Esophagus muscularis mucosa (tissue), 4 donors: ENCODE measurements at regions not wholly inside any gene's neighbourhood (a gene's known extent, or its start where the extent isn't known, plus 50 kb on each side); places are given as distances from the start of the nearest gene placed in this dataset.
A peak's percentile ranks its signal among the peaks of the same experiment; 100 is the strongest.

ENCODE experiments used
- DNase-seq: peaks from one replicate; pipeline ENCODE4 v3.0.0-alpha.2; 2017; ENCODE audit errors: extremely low spot score
- H3K27ac ChIP-seq, 4 donors: fragments of 200-600 bp; sonication (generic); replicated peaks in 1 of 4; 1 replicate in 3 of 4; 2 replicates in 1 of 4; pipeline ENCODE4 v1.5.1; 2016 to 2019; ENCODE audit warnings: mild to moderate bottlenecking in 1 of 4
- H3K27me3 ChIP-seq, 4 donors: fragments of 200-600 bp; sonication (generic); one replicate each; pipeline versions ENCODE4 v1.5.1 to v1.6.0; 2016 to 2019
- H3K36me3 ChIP-seq, 4 donors: fragments of 200-600 bp; sonication (generic); one replicate each; pipeline ENCODE4 v1.5.1; 2016 to 2019
- H3K4me1 ChIP-seq, 4 donors: fragments of 200-600 bp; sonication (generic); one replicate each; pipeline ENCODE4 v1.5.1; 2016 to 2019
- H3K4me3 ChIP-seq, 4 donors: fragments of 200-600 bp; sonication (generic); 1 replicate in 2 of 4; 2 replicates in 2 of 4; pipeline ENCODE4 v1.5.1; 2016 to 2019; ENCODE audit warnings: mild to moderate bottlenecking in 4 of 4, moderate library complexity in 1 of 4
- H3K9me3 ChIP-seq, 4 donors: fragments of 200-600 bp; sonication (generic); 1 replicate in 3 of 4; 2 replicates in 1 of 4; pipeline ENCODE4 v1.5.1; 2016 to 2019
- EP300 ChIP-seq: sonication (generic); formaldehyde crosslinking; IDR thresholded peaks from one replicate; pipeline ENCODE4 v1.6.1; 2017; ENCODE audit warnings: antibody characterized with exemption
- POLR2A ChIP-seq: fragments of 450-650 bp; IDR thresholded peaks from one replicate; pipeline ENCODE4 v1.6.1; 2017; ENCODE audit warnings: antibody characterized with exemption, moderate library complexity, mild to moderate bottlenecking, low read depth
- POLR2AphosphoS5 ChIP-seq, 2 donors: sonication (generic); formaldehyde crosslinking; IDR thresholded peaks; one replicate each; pipeline ENCODE4 v1.6.1; 2017; ENCODE audit warnings: antibody characterized with exemption in 2 of 2
- WGBS: methylation state at CpG from one replicate; pipeline ENCODE4 v1.1.5; 2018; 5-methylcytosine and 5-hydroxymethylcytosine counted together
- intact Hi-C: fragments of 100-400 bp; cut with DNase I; formaldehyde crosslinking; loops from one replicate; pipeline ENCODE4 v1.15.1; 2023
- TF ChIP-seq, protein P1 (sequence below), 3 experiments: fragments of 200-600 bp in 2 of 3; fragments of 450-650 bp in 1 of 3; sonication (generic) in 2 of 3; IDR thresholded peaks; one replicate each; pipeline ENCODE4 v1.5.1; 2017 to 2019; ENCODE audit warnings: antibody characterized with exemption in 3 of 3, mild to moderate bottlenecking in 2 of 3, moderate library complexity in 1 of 3

- no peaks in the 10 kb centered on the region for H3K4me1 ChIP-seq
- no peak overlapping the region for H3K4me3 ChIP-seq
- DNase-seq = peak; percentile 60
- TF ChIP-seq POLR2AphosphoS5 (IDR thresholded peaks at IDR 0.05) (no peak), EP300 (no peak), POLR2A (no peak)
- TF ChIP-seq, protein P1, sequence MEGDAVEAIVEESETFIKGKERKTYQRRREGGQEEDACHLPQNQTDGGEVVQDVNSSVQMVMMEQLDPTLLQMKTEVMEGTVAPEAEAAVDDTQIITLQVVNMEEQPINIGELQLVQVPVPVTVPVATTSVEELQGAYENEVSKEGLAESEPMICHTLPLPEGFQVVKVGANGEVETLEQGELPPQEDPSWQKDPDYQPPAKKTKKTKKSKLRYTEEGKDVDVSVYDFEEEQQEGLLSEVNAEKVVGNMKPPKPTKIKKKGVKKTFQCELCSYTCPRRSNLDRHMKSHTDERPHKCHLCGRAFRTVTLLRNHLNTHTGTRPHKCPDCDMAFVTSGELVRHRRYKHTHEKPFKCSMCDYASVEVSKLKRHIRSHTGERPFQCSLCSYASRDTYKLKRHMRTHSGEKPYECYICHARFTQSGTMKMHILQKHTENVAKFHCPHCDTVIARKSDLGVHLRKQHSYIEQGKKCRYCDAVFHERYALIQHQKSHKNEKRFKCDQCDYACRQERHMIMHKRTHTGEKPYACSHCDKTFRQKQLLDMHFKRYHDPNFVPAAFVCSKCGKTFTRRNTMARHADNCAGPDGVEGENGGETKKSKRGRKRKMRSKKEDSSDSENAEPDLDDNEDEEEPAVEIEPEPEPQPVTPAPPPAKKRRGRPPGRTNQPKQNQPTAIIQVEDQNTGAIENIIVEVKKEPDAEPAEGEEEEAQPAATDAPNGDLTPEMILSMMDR (IDR thresholded peaks at IDR 0.05) = no peak
- H3K27me3 ChIP-seq = peaks cover 0 to 57% (median 4%) of the 10 kb centered on the region in 4 donors
- no peaks in the 10 kb centered on the region for H3K36me3 ChIP-seq
- H3K9me3 ChIP-seq = peaks cover 0 to 11% (median 7%) of the 10 kb centered on the region in 4 donors
- intact Hi-C loops = no loop called here
- 52% methylated on average over 5 of the region's 5 CpGs for WGBS
- no peak overlapping the region for H3K27ac ChIP-seq
Measured at GRCh38 chr1:50343323-50343722, 79.9 kb downstream of the DMRTA2 start.

GRCh38 chr1:50342525-50342924 lies 80.7 kb downstream of the DMRTA2 start:
- Histone ChIP-seq H3K4me1 (no peaks in the 10 kb centered on the region), H3K27ac (no peak overlapping the region), H3K4me3 (no peak overlapping the region), H3K36me3 (no peaks in the 10 kb centered on the region), H3K27me3 (peaks cover 0 to 54% (median 4%) of the 10 kb centered on the region in 4 donors), H3K9me3 (peaks cover 0 to 11% (median 7%) of the 10 kb centered on the region in 4 donors)
- TF ChIP-seq, protein P1 (IDR thresholded peaks at IDR 0.05) = no peak
- TF ChIP-seq EP300 = no peak
- no peak for TF ChIP-seq POLR2AphosphoS5 (IDR thresholded peaks at IDR 0.05)
- TF ChIP-seq POLR2A = no peak
- DNase-seq = no peak
- intact Hi-C loops = no loop called here

GRCh38 chr1:50335036-50335435 lies 88.2 kb downstream of the DMRTA2 start:
- Histone ChIP-seq H3K4me3 (no peak overlapping the region), H3K27ac (no peak overlapping the region), H3K36me3 (no peaks in the 10 kb centered on the region), H3K27me3 (peaks cover 0 to 28% (median 0%) of the 10 kb centered on the region in 4 donors), H3K9me3 (no peaks in the 10 kb centered on the region), H3K4me1 (peaks cover 13 to 15% (median 14%) of the 10 kb centered on the region in 4 donors)
- WGBS = 78% methylated on average over 2 of the region's 5 CpGs
- TF ChIP-seq POLR2AphosphoS5 (IDR thresholded peaks at IDR 0.05) (no peak), POLR2A (no peak), EP300 (no peak)
- TF ChIP-seq, protein P1 (IDR thresholded peaks at IDR 0.05) = no peak
- no peak for DNase-seq
- intact Hi-C loops = no loop called here

DNA sequence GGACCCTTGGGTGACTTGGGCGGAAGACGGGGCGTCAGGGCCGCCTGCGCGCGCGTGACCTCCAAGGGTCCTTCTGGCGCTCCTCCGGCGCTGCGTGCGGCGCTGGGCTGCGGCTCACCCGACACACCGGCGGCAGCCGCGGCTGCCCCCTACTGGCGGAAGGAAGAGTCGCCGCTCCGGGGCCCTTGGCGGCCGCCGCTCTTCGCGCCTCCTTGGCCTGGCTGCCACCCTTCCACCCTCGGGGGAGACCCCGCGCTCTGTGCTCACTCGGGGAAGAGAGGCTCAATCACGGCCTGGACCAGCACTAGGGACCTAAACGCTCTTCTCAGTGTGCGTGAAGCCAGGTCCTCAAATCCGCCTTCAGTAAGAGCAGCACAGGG lies 89.7 kb downstream of the DMRTA2 start:
- WGBS = 12% methylated on average over 3 of the region's 37 CpGs
- peak overlapping the region; percentile 45 to 56 (median 52) for H3K4me3 ChIP-seq
- TF ChIP-seq, protein P1 (IDR thresholded peaks at IDR 0.05) = peak; percentile 44 to 67 (median 54)
- no peak for TF ChIP-seq POLR2A
- H3K27me3 ChIP-seq = peaks cover 0 to 26% (median 0%) of the 10 kb centered on the region in 4 donors
- H3K9me3 ChIP-seq = no peaks in the 10 kb centered on the region
- no peak for DNase-seq
- no peaks in the 10 kb centered on the region for H3K36me3 ChIP-seq
- intact Hi-C loops = no loop called here
- H3K4me1 ChIP-seq = peaks cover 13 to 15% (median 14%) of the 10 kb centered on the region in 4 donors
- no peak overlapping the region for H3K27ac ChIP-seq

- Histone ChIP-seq H3K36me3 (no peaks in the 10 kb centered on the region), H3K27me3 (peaks cover 0 to 26% (median 0%) of the 10 kb centered on the region in 4 donors), H3K9me3 (no peaks in the 10 kb centered on the region), H3K4me1 (peaks cover 13 to 15% (median 14%) of the 10 kb centered on the region in 4 donors), H3K27ac (no peak overlapping the region), H3K4me3 (peak overlapping the region; percentile 45 to 56 (median 52))
- intact Hi-C loops = no loop called here
- TF ChIP-seq, protein P1 (IDR thresholded peaks at IDR 0.05) = peak; percentile 68 to 93 (median 81)
- no peak for TF ChIP-seq POLR2AphosphoS5 (IDR thresholded peaks at IDR 0.05)
- no peak for DNase-seq
- WGBS = 0% methylated on average over 1 of the region's 56 CpGs
Measured at GRCh38 chr1:50332941-50333594, 90.2 kb downstream of the DMRTA2 start.
